RWPE2 (cell line): ENCODE measurements at regions not wholly inside any gene's neighbourhood (a gene's known extent, or its start where the extent isn't known, plus 50 kb on each side); places are given as distances from the start of the nearest gene placed in this dataset.
A peak's percentile ranks its signal among the peaks of the same experiment; 100 is the strongest.

Experiments used
- ATAC-seq: fragments of 200-7000 bp; cut with Tn5 transposase; 3 replicates; pipeline ENCODE4 v1.9.1; 2021; ENCODE audit warnings: low read depth
- DNase-seq: peaks from one replicate; pipeline ENCODE4 v3.0.0-alpha.2; 2020; ENCODE audit warnings: low spot score
- H3K27ac ChIP-seq: fragments of 450-650 bp; 2 replicates; pipeline ENCODE4 v1.5.1; 2017; ENCODE audit warnings: mild to moderate bottlenecking; ENCODE audit not compliant: poor library complexity, severe bottlenecking
- H3K27me3 ChIP-seq: fragments of 250-450 bp; sonication (Bioruptor Pico); 2 replicates; pipeline ENCODE4 v1.5.1; 2021; ENCODE audit warnings: mild to moderate bottlenecking, moderate library complexity; ENCODE audit not compliant: insufficient read depth, poor library complexity, severe bottlenecking
- H3K36me3 ChIP-seq: fragments of 250-450 bp; sonication (Bioruptor Pico); 2 replicates; pipeline ENCODE4 v1.5.1; 2020; ENCODE audit warnings: low read depth, mild to moderate bottlenecking, moderate library complexity
- H3K4me1 ChIP-seq: fragments of 250-450 bp; sonication (Bioruptor Pico); 2 replicates; pipeline ENCODE4 v1.5.1; 2021; ENCODE audit warnings: mild to moderate bottlenecking, moderate library complexity; ENCODE audit not compliant: insufficient read depth, poor library complexity, severe bottlenecking
- H3K4me3 ChIP-seq: fragments of 250-450 bp; sonication (Bioruptor Pico); 2 replicates; pipeline ENCODE4 v1.5.1; 2021; ENCODE audit warnings: mild to moderate bottlenecking, moderate library complexity; ENCODE audit not compliant: severe bottlenecking
- H3K9me3 ChIP-seq: fragments of 250-450 bp; sonication (Bioruptor Pico); 2 replicates; pipeline ENCODE4 v1.5.1; 2021; ENCODE audit warnings: mild to moderate bottlenecking, moderate library complexity; ENCODE audit not compliant: severe bottlenecking
- TF ChIP-seq, protein P1 (sequence below): fragments of 450-650 bp; IDR thresholded peaks from one replicate; pipeline ENCODE4 v1.5.1; 2017; ENCODE audit warnings: mild to moderate bottlenecking, moderate library complexity; ENCODE audit not compliant: poor library complexity, severe bottlenecking

DNA sequence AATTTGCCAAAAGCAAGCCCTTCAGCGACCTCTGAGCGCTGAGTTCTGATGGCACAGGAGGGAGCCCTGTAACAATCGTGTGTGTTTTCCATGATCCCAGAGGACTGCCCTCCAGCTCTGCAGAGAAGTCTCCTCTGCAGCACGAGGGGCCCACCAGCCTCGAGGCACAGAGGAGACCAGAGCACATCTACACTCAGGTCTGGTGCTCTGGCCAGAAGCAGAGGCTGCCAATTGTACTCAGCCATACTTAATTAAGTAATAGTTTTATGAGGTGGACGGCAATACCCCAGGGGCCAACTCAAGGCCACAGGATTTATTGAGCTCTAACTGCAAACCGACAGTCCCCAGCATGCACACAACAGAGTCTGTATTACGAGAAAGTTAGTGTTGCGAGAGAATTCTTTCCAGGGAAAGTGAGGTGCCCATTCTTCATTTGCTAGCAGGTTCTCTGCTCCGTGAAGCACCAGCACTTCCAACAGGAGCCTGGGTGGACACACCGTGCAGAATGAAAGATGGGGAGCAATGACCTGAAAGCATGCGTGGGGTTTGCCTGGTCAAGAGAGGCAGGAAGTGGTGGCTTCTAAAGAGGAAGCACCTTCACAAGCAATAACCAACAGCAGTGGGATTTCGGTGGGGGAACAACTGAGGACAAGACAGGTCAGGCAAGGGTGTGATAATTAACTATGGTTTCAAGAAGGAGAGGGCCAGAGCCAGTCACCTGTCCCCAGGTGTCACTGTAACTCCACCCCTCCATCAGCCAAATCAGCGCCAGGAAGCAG is 92.8 kb upstream of the FOXC1 start:
- no peaks in the 10 kb centered on the region for H3K9me3 ChIP-seq
- H3K4me3 ChIP-seq: no peak overlapping the region
- no peaks in the 10 kb centered on the region for H3K27me3 ChIP-seq
- TF ChIP-seq, protein P1, sequence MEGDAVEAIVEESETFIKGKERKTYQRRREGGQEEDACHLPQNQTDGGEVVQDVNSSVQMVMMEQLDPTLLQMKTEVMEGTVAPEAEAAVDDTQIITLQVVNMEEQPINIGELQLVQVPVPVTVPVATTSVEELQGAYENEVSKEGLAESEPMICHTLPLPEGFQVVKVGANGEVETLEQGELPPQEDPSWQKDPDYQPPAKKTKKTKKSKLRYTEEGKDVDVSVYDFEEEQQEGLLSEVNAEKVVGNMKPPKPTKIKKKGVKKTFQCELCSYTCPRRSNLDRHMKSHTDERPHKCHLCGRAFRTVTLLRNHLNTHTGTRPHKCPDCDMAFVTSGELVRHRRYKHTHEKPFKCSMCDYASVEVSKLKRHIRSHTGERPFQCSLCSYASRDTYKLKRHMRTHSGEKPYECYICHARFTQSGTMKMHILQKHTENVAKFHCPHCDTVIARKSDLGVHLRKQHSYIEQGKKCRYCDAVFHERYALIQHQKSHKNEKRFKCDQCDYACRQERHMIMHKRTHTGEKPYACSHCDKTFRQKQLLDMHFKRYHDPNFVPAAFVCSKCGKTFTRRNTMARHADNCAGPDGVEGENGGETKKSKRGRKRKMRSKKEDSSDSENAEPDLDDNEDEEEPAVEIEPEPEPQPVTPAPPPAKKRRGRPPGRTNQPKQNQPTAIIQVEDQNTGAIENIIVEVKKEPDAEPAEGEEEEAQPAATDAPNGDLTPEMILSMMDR: no peak
- DNase-seq (no peak), ATAC-seq (no peak)
- no peak overlapping the region for H3K27ac ChIP-seq
- H3K4me1 ChIP-seq: no peaks in the 10 kb centered on the region
- no peaks in the 10 kb centered on the region for H3K36me3 ChIP-seq

DNA sequence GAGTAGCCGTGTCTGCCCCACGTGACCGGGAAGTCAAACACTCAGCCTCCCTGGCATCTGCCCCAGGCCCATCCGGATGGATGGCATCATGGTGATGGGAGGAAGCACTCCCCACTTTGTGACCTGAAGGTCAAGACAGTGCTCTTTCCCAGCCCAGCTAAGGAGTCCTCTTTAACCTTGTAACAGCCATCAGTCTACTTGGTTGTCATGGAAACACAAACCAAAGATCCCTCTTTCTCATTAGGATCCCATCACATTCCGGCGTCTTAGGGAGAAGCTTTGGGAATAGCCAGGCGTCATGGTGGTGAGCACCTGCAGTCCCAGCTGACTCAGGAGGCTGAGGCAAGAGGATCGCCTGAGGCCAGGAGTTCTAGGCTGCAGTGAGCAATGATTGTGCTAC is 90.9 kb upstream of the FOXC1 start:
- TF ChIP-seq, protein P1: no peak
- Histone ChIP-seq H3K4me1 (no peaks in the 10 kb centered on the region), H3K27ac (no peak overlapping the region), H3K9me3 (no peaks in the 10 kb centered on the region), H3K4me3 (no peak overlapping the region), H3K27me3 (no peaks in the 10 kb centered on the region), H3K36me3 (no peaks in the 10 kb centered on the region)
- no peak for ATAC-seq
- DNase-seq: no peak

DNA sequence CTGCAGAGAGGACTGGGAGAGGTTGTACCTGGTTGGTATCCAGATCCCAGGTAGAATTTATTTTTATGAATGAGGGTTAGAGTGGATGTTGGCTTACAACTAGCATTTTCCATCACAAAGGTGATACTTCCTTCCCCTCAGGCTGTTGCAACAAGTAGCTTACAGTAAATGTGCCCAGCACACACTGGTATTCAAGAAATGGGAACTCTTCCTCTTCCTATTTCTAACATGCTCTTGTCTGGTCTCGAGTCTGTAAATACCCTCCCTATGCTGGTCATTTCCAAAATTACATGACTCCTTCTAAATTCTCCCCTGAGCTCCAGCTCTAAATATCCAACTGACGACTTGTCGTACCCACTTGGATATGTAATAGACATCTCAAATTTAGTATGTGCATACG is 90.1 kb upstream of the FOXC1 start:
- ATAC-seq (no peak), DNase-seq (no peak)
- TF ChIP-seq, protein P1: no peak
- Histone ChIP-seq H3K36me3 (no peaks in the 10 kb centered on the region), H3K4me1 (no peaks in the 10 kb centered on the region), H3K4me3 (no peak overlapping the region), H3K27ac (no peak overlapping the region), H3K9me3 (no peaks in the 10 kb centered on the region), H3K27me3 (no peaks in the 10 kb centered on the region)

DNA sequence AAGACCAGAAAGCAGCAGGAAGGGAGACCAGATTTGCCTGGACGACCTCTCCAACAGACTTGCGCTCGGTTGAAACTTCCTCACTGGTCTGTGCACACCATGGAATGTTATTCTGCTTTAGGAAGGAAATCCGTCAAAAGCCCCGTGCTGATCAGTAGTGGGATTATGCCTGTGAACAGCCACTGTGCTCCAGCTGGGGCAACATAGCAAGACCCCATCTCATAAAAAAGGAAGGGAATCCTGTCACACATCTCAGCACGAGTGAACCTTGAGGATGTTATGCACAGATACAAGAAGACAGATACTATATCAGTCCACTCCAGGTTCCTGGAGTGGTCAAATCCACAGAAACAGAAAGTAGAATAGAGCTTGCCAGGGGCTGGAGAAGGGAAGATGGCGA is 86.9 kb upstream of the FOXC1 start:
- no peaks in the 10 kb centered on the region for H3K27me3 ChIP-seq
- no peaks in the 10 kb centered on the region for H3K36me3 ChIP-seq
- TF ChIP-seq, protein P1: no peak
- no peak overlapping the region for H3K27ac ChIP-seq
- DNase-seq: no peak
- no peaks in the 10 kb centered on the region for H3K9me3 ChIP-seq
- no peak overlapping the region for H3K4me3 ChIP-seq
- peaks cover 6% of the 10 kb centered on the region for H3K4me1 ChIP-seq
- no peak for ATAC-seq

DNA sequence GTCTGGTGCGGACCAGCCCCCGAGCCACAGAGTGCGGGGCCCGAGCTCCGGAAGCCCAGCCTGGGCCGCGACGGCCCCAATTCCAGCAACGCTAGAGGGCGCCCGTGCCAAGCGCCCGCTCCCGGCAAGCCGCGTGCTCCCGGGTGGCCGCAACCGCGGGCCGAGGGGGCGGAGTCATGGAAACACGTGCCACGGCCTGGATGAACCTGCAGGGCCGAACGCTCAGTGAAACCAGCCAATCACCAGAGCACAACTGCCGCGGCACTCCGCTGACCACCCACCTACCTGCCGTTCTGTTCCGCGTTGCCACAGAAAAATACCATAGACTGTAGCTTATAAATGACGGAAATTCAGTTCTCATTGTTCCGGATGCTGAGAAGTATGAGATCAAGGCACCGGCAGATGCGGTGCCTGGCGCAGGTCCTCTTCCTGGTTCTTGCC is 85.7 kb upstream of the FOXC1 start:
- H3K27me3 ChIP-seq: no peaks in the 10 kb centered on the region
- no peak overlapping the region for H3K4me3 ChIP-seq
- H3K27ac ChIP-seq: no peak overlapping the region
- H3K9me3 ChIP-seq: no peaks in the 10 kb centered on the region
- no peaks in the 10 kb centered on the region for H3K36me3 ChIP-seq
- peaks cover 6% of the 10 kb centered on the region for H3K4me1 ChIP-seq
- peak; percentile 69 for ATAC-seq
- DNase-seq: no peak
- TF ChIP-seq, protein P1: peak; percentile 95
